ENCODE measurements at regions not wholly inside any gene's neighbourhood (a gene's known extent, or its start where the extent isn't known, plus 50 kb on each side); places are given as distances from the start of the nearest gene placed in this dataset.

DNA sequence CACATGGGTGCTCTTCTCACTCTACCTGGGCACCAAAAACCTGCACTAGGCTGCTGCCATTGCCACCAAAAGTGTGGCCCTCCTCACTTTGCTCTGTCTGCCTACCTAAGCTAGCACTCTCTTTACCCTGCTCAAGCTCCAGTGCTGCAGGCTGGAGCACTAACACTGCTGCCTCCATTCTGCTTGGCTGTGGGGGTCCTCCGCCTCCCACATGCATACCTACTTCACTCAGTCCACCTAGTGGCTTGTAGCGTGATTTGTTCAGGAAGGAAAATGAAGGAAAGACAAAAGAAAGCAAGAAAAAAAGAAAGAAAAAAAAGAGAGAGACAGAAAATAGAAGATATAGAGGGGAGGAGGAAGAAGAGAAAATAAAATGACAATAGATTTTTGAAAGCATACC is 1339.4 kb upstream of the CHAC2 start:
- POLR2A ChIA-PET (ENCODE audit: unreplicated experiment), result no interaction called here
- Histone ChIP-seq H3K4me1 (replicated peaks; ENCODE audit: insufficient read depth) (no peaks in the 10 kb centered on the region), H3K27me3 (ENCODE audit: insufficient read depth, low read depth) (no peaks in the 10 kb centered on the region), H3K4me2 (no peak overlapping the region), H3K9me3 (ENCODE audit: insufficient read depth, low read depth) (no peaks in the 10 kb centered on the region), H3K36me3 (ENCODE audit: low read depth) (no peaks in the 10 kb centered on the region), H3F3A (ENCODE audit: insufficient read depth, low read depth) (no peaks in the 10 kb centered on the region), H3K79me2 (ENCODE audit: low read depth) (no peaks in the 10 kb centered on the region), H3K27ac (no peak overlapping the region), H2AFZ (no peak overlapping the region), H4K20me1 (ENCODE audit: insufficient read depth) (no peaks in the 10 kb centered on the region; the same call in 1 of the 2 replicates), H3K4me3 (no peak overlapping the region), H3K9me2 (ENCODE audit: insufficient read depth) (no peaks in the 10 kb centered on the region)
- CTCF ChIA-PET, result no interaction called here
- intact Hi-C loops (cut with micrococcal nuclease; ENCODE audit: unreplicated experiment), result no loop called here
- BruUV-seq (replicated peaks), result no TSS peak
- TF ChIP-seq EZH2 (IDR thresholded peaks at IDR 0.05; ENCODE audit: low read depth), result no peak
- DNase-seq, result no peak

DNA sequence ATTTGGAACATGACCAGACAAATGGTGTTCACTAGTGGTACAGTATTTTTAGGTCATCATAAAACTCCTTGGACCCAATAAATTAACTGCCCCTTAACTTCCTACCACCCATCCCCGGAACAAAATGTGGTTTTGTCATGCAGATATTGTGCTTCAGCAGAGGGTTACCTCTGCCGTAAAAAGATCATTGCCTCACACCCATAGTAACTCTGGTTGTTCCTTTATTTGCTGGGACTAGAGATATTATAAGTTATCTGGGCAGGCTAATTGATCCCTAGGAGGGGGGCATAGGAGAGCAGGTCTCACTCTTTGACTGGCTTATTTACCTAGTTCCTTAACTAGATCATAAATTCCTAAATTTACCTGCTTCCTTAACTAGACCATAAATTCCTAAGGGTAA is 1343.9 kb upstream of the CHAC2 start:
- intact Hi-C loops (cut with micrococcal nuclease; ENCODE audit: unreplicated experiment), result no loop called here
- BruUV-seq (replicated peaks), result no TSS peak

DNA sequence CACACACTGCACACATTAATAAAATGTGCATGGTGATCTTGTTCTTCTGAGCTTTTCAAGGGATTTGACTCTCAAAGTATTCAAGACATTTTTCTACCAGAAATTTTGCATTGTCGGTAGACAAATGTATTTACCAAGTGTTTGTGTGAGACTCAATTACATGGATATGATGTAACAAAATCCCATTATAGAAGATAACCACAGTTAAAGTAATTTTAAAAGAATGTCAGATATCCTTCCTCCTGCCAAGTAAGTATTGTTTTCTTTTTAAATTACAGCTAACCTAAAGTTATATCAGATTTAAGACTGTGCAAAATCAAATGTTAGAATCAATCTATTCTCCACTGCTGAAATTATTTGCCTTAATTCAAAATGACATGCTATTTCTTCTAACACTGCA is 1344.5 kb upstream of the CHAC2 start:
- no TSS peak for BruUV-seq (replicated peaks)
- Histone ChIP-seq H3K27ac (no peak overlapping the region), H3K4me2 (no peak overlapping the region), H3F3A (ENCODE audit: insufficient read depth, low read depth) (no peaks in the 10 kb centered on the region), H3K27me3 (ENCODE audit: insufficient read depth, low read depth) (no peaks in the 10 kb centered on the region), H3K4me1 (replicated peaks; ENCODE audit: insufficient read depth) (no peaks in the 10 kb centered on the region), H4K20me1 (ENCODE audit: insufficient read depth) (no peaks in the 10 kb centered on the region; the same call in 1 of the 2 replicates), H3K79me2 (ENCODE audit: low read depth) (no peaks in the 10 kb centered on the region), H3K9me2 (ENCODE audit: insufficient read depth) (peaks cover 5% of the 10 kb centered on the region; the same call in 1 of the 2 replicates), H3K4me3 (no peak overlapping the region), H2AFZ (no peak overlapping the region), H3K9me3 (ENCODE audit: insufficient read depth, low read depth) (no peaks in the 10 kb centered on the region), H3K36me3 (ENCODE audit: low read depth) (no peaks in the 10 kb centered on the region)
- ChIA-PET CTCF (no interaction called here), POLR2A (ENCODE audit: unreplicated experiment) (no interaction called here)
- intact Hi-C loops (cut with micrococcal nuclease; ENCODE audit: unreplicated experiment), result no loop called here
- DNase-seq, result no peak
- TF ChIP-seq, protein P1, sequence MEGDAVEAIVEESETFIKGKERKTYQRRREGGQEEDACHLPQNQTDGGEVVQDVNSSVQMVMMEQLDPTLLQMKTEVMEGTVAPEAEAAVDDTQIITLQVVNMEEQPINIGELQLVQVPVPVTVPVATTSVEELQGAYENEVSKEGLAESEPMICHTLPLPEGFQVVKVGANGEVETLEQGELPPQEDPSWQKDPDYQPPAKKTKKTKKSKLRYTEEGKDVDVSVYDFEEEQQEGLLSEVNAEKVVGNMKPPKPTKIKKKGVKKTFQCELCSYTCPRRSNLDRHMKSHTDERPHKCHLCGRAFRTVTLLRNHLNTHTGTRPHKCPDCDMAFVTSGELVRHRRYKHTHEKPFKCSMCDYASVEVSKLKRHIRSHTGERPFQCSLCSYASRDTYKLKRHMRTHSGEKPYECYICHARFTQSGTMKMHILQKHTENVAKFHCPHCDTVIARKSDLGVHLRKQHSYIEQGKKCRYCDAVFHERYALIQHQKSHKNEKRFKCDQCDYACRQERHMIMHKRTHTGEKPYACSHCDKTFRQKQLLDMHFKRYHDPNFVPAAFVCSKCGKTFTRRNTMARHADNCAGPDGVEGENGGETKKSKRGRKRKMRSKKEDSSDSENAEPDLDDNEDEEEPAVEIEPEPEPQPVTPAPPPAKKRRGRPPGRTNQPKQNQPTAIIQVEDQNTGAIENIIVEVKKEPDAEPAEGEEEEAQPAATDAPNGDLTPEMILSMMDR (conservative IDR thresholded peaks at IDR 0.05), result no peak
- TF ChIP-seq EZH2 (IDR thresholded peaks at IDR 0.05; ENCODE audit: low read depth), result no peak

More for the DNA sequence above, 1343.9 kb upstream of the CHAC2 start:
- POLR2A ChIA-PET (ENCODE audit: unreplicated experiment), result no interaction called here
- TF ChIP-seq, protein P1 (conservative IDR thresholded peaks at IDR 0.05), result no peak
- no peak for TF ChIP-seq EZH2 (IDR thresholded peaks at IDR 0.05; ENCODE audit: low read depth)
- CTCF ChIA-PET, result no interaction called here
- Histone ChIP-seq H3K27ac (no peak overlapping the region), H3K9me3 (ENCODE audit: insufficient read depth, low read depth) (no peaks in the 10 kb centered on the region), H3K27me3 (ENCODE audit: insufficient read depth, low read depth) (no peaks in the 10 kb centered on the region), H3F3A (ENCODE audit: insufficient read depth, low read depth) (no peaks in the 10 kb centered on the region), H3K36me3 (ENCODE audit: low read depth) (no peaks in the 10 kb centered on the region), H4K20me1 (ENCODE audit: insufficient read depth) (no peaks in the 10 kb centered on the region; the same call in 1 of the 2 replicates), H3K4me1 (replicated peaks; ENCODE audit: insufficient read depth) (no peaks in the 10 kb centered on the region), H2AFZ (no peak overlapping the region), H3K4me3 (no peak overlapping the region), H3K4me2 (no peak overlapping the region), H3K9me2 (ENCODE audit: insufficient read depth) (no peaks in the 10 kb centered on the region), H3K79me2 (ENCODE audit: low read depth) (no peaks in the 10 kb centered on the region)
- no peak for DNase-seq

DNA sequence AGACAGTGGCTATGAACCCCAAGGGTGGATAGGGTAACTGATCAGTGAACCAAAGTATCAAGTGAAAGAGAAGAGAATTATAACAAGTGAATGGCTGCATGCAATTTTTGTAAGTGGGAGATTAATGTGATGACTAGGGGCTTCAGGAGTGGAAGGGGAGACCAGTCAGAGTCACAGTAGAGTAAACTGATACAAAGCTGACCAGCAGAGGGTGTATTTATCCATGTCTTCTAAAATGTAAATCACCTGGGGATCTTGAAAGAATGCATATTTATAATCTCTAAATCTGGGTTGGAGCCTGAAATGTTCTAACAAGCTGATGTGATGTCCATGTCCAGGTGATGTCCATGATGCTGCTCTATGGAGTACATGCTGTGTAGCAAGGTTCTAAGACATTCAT is 1351.3 kb upstream of the CHAC2 start:
- H3K79me2 ChIP-seq (ENCODE audit: low read depth), result no peaks in the 10 kb centered on the region
- H3K9me2 ChIP-seq (ENCODE audit: insufficient read depth), result peaks cover 6% of the 10 kb centered on the region; the same call in 1 of the 2 replicates
- H3K27ac ChIP-seq, result no peak overlapping the region
- no peaks in the 10 kb centered on the region for H3K4me1 ChIP-seq (replicated peaks; ENCODE audit: insufficient read depth)
- H2AFZ ChIP-seq, result no peak overlapping the region
- no TSS peak for BruUV-seq (replicated peaks)
- no peaks in the 10 kb centered on the region for H3K9me3 ChIP-seq (ENCODE audit: insufficient read depth, low read depth)
- H3K27me3 ChIP-seq (ENCODE audit: insufficient read depth, low read depth), result no peaks in the 10 kb centered on the region
- CTCF ChIA-PET, result no interaction called here
- DNase-seq, result no peak
- H3K36me3 ChIP-seq (ENCODE audit: low read depth), result no peaks in the 10 kb centered on the region
- POLR2A ChIA-PET (ENCODE audit: unreplicated experiment), result interaction anchor here (0.6 kb wide), 1 partner anchor 432 kb away, joined by 9 read pairs; no protein-coding TSS in a partner anchor
- H4K20me1 ChIP-seq (ENCODE audit: insufficient read depth), result no peaks in the 10 kb centered on the region
- H3F3A ChIP-seq (ENCODE audit: insufficient read depth, low read depth), result no peaks in the 10 kb centered on the region
- no peak overlapping the region for H3K4me3 ChIP-seq
- intact Hi-C loops (cut with micrococcal nuclease; ENCODE audit: unreplicated experiment), result loop anchor here (5.0 to 10.0 kb wide), 2 partner anchors 558 to 1326 kb away; no protein-coding TSS in a partner anchor
- TF ChIP-seq EZH2 (IDR thresholded peaks at IDR 0.05; ENCODE audit: low read depth), result no peak
- TF ChIP-seq, protein P1 (conservative IDR thresholded peaks at IDR 0.05), result peak; percentile 52; the same call in 1 of the 2 replicates
- no peak overlapping the region for H3K4me2 ChIP-seq

All from PC-9 (cell line).